Urothelium cell line (cell line): ENCODE measurements at regions not wholly inside any gene's neighbourhood (a gene's known extent, or its start where the extent isn't known, plus 50 kb on each side); places are given as distances from the start of the nearest gene placed in this dataset.
A peak's percentile ranks its signal among the peaks of the same experiment; 100 is the strongest.
"Not testable (repeated sequence)": the region's sequence is repeated elsewhere in the genome, so short reads cannot be mapped to it uniquely, and the experiment has no call there.

Source experiments
- DNase-seq: peaks from one replicate; pipeline ENCODE4 v3.0.0; 2011; ENCODE audit warnings: low spot score, mixed read lengths
- FAIRE-seq: peaks from 2 replicates; lab custom pipeline; 2011; peaks lifted over from hg19 to GRCh38; lab: Jason Lieb, UNC

DNA sequence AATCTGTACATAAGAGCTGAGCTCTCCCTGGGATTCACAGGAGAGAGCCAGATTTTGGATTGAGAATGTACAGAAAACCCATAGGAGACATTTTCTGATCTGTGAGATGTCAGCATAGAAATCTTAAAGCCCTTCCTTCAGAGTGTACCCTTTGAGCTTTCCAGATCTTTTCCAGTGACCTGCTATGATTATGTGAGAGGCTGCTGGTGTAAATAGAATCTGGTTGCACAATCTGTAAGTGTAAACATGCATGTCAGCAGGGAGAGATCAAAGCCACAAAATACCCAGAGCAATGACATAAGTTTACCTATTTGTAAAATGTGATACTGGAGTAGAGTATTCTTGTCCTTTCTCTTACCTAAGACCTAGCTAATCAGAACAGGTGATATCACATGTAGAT, 471.9 kb downstream of the FOXD4L5 start:
- FAIRE-seq: not testable (repeated sequence)

DNA sequence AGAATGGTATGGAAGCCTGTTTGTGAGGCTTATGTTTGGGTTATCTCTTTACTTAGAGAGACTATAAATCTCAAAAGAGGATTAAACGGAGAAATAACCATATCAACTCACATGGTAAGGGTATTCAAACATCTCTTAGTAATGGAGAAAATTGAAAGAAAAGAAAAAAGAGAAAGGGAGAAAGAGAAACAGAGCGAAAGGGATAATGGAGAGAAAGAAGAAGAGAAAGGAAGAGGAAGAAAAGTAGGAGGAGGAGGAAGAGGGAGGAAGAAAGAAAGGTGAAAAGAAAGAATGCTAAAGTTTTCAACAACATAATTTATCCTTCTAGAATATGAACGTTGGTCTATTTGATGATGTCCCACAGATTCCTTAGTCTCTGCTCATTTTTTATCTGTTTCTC, 506.3 kb downstream of the FOXD4L5 start:
- not testable (repeated sequence) for DNase-seq

More for the DNA sequence above, 471.9 kb downstream of the FOXD4L5 start:
- DNase-seq: not testable (repeated sequence)

DNA sequence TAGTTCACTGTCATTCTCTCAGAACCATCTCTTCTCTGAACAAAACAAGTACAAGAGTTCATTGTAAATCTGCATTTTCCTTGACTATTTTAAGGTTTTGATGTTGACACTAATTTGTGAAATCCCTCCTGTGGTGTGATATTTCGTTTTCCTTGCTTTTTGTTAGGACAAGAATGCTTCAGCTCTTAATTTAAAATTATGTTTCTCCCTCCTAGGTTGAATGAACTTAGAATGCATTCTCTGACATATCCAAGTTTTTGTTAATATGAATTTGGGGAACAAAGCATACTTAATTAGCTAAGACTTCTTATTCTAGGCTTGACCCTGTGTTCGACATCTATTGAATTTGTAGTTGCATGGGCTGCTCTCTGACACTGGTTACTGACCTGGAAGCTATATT, 508.7 kb downstream of the FOXD4L5 start:
- DNase-seq, FAIRE-seq: not testable (repeated sequence)

More for the DNA sequence above, 506.3 kb downstream of the FOXD4L5 start:
- not testable (repeated sequence) for FAIRE-seq

DNA sequence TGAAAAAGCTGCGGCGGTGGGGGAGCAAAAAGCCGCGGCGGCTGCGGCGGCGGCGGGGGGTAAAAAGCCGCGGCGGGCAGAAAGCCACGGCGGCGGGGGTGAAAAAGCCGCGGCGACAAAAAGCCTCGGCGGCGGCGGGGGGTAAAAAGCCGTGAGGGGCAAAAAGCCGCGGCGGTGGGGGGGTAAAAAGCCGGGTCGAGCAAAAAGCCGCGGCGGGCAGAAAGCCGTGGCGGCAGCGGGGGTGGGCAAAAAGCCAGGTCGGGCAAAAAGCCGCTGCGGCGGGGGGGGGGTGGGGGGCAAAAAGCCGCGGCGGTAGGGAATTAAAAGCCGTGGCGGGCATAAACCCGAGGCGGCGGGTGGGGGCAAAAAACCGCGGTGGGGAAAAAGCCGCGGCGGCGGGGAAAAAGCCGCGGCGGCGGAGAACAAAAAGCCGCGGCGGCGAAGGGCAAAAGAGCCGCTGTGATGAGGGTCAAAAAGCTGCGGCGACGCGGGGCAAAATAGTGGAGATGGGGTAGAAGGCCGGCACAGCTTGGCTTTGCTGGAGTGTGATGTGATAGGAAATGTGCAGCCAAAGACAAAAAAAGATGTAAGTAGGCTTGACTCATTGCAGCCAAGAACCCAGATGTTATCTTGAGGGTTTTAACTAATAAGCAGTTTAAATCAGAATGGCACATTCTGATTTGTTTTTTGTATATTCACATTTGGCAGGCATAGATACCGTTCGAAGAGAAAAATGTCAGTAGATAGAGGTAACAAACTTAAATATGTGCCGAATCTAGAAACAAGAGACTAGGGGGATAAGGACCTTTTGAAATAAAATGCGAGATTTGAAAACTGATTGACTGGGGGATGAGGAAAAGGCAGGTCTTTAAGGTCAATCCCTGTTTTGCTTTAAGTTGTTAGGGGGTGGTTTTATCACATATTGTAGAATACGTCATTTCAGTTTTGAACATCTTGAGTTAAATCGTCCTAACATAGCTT, 509.9 kb downstream of the FOXD4L5 start:
- not testable (repeated sequence) for DNase-seq

DNA sequence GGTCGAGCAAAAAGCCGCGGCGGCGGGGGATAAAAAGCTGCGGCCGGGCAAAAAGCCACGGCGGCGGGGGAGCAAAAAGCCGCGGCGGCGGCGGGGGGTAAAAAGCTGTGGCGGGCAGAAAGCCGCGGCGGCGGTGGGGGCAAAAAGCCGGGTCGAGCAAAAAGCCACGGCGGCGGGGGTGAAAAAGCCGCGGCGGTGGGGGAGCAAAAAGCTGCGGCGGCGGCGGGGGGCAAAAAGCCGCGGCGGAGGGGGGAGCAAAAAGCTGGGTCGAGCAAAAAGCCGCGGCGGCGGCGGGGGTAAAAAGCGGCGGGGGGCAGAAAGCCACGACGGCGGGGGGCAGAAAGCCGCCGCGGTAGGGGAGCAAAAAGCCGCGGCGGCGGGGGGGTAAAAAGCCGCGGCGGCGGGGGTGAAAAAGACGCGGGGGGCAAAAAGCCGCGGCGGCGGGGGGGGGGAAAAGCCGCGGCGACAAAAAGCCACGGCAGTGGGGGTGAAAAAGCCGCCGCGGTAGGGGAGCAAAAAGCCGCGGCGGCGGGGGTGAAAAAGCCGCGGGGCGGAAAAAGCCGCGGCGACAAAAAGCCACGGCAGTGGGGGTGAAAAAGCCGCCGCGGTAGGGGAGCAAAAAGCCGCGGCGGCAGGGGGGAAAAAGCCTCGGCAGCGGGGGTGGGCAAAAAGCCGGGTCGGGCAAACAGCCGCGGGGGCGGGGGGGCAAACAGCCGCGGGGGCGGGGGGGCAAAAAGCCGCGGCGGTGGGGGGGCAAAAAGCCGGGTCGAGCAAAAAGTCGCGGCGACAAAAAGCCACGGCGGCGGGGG, 510.8 kb downstream of the FOXD4L5 start:
- not testable (repeated sequence) for FAIRE-seq, DNase-seq

More for the DNA sequence above, 509.9 kb downstream of the FOXD4L5 start:
- not testable (repeated sequence) for FAIRE-seq

DNA sequence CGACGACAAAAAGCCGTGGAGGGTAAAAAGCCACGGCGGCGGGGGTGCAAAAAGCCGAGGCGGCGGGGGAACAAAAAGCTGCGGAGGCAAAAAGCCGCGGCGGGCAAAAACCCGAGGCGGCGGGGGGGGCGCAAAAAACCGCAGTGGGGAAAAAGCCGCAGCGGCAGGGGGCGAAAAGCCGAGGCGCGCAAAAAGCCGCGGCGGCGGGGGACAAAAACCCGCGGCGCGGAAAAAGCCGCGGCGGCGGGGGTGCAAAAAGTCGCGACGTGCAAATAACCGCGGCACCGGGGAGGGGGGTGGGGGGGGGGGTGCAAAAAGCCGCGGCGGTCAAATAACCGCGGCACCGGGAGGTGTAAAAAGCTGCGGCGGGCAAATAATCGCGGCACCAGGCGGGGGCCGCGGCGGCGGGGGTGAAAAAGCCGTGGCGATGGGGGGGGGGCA, 511.5 kb downstream of the FOXD4L5 start:
- FAIRE-seq (no peak), DNase-seq (peak; percentile 23)

DNA sequence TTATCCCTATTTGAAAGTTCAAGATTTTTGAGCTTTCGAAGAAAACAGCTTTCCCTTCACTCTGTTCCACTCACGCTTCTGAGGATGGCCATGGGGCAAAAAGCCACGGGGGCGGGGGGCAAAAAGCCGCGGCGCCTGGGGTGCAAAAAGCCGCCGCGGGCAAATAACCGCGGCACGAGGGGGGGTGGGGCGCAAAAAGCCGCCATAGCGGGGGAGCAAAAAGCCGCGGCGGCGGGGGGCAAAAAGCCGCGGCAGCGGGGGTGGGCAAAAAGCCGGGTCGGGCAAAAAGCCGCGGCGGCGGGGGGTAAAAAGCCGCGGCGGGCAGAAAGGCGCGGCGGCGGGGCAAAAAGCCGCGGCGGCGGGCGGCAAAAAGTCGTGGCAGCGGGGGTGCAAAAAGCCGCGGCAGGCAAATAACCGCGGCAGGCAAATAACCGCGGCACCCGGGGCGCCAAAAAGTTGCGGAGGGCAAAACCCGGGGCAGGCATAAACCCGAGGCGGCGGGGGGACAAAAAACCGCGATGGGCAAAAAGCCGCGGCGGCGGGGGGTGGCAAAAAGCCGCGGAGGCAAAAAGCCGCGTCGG, 512.2 kb downstream of the FOXD4L5 start:
- not testable (repeated sequence) for DNase-seq, FAIRE-seq

DNA sequence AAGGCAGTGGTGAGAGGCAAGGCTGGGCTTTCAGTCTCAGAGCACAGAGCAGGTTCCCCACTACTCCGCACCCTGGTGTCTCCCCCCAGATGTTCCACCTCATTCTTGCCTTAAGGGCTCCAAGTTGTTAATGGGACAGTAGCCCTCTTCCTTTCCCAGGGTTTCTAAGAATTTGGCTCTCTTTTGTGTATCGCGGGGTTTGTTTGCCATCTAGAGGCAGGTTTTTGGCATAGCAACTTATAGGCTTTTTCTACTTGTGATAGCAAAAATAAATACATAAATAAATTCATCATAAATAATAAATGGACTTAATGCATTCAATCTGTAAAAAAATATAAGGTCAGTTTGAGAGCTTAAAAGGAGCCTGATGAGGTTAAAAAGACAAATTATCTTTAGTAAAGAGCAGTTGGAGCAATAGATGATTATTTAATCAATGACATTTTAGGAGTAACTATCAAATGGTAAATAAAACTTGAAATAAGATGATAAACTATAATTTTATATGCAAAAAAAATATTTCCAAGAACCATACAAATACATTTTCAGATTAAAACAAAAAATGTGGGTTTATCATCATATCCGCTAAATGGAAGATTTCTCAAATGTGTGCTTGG, 512.8 kb downstream of the FOXD4L5 start:
- not testable (repeated sequence) for DNase-seq, FAIRE-seq
